Left lung (tissue), 4 donors: ENCODE measurements at regions not wholly inside any gene's neighbourhood (a gene's known extent, or its start where the extent isn't known, plus 50 kb on each side); places are given as distances from the start of the nearest gene placed in this dataset.

Source experiments
- ATAC-seq: fragments of 200-7000 bp; cut with Tn5 transposase; one replicate; pipeline ENCODE4 v1.9.1; 2020; ENCODE audit warnings: moderate library complexity
- DNase-seq, 4 donors: peaks; one replicate each; pipeline ENCODE4 v3.0.0-alpha.2; 2013 to 2020
- H3K27ac ChIP-seq, 2 donors: fragments of 200-600 bp; sonication (generic) in 1 of 2; one replicate each; pipeline versions ENCODE4 v1.5.0 to v1.8.0; 2020 to 2021
- H3K27me3 ChIP-seq, 2 donors: fragments of 200-600 bp; sonication (generic) in 1 of 2; one replicate each; pipeline versions ENCODE4 v1.5.0 to v1.8.0; 2020 to 2021
- H3K36me3 ChIP-seq, 2 donors: fragments of 200-600 bp; sonication (generic) in 1 of 2; one replicate each; pipeline versions ENCODE4 v1.5.0 to v1.8.0; 2020 to 2021
- H3K4me1 ChIP-seq, 2 donors: fragments of 200-600 bp; one replicate each; pipeline ENCODE4 v1.8.0; 2021
- H3K4me3 ChIP-seq, 2 donors: fragments of 200-600 bp; sonication (generic) in 1 of 2; one replicate each; pipeline versions ENCODE4 v1.5.0 to v1.8.0; 2020 to 2021; ENCODE audit warnings: mild to moderate bottlenecking in 1 of 2
- H3K9me3 ChIP-seq, 2 donors: fragments of 200-600 bp; sonication (generic) in 1 of 2; one replicate each; pipeline versions ENCODE4 v1.5.0 to v1.8.0; 2020 to 2021
- intact Hi-C, 2 donors: fragments of 100-400 bp; cut with DNase I; formaldehyde crosslinking; loops; one replicate each; pipeline versions ENCODE4 v1.11.2 to v1.14.2; 2022
- TF ChIP-seq, protein P1 (sequence below), 2 donors: fragments of 200-600 bp; sonication (generic) in 1 of 2; IDR thresholded peaks; one replicate each; pipeline versions ENCODE4 v1.5.0 to v1.8.0; 2021; ENCODE audit warnings: antibody characterized with exemption in 2 of 2
- donor health status: DM: no; HTN: yes; CAD: no.
- donor health status: DM: no; HTN: no; CAD: no.

DNA sequence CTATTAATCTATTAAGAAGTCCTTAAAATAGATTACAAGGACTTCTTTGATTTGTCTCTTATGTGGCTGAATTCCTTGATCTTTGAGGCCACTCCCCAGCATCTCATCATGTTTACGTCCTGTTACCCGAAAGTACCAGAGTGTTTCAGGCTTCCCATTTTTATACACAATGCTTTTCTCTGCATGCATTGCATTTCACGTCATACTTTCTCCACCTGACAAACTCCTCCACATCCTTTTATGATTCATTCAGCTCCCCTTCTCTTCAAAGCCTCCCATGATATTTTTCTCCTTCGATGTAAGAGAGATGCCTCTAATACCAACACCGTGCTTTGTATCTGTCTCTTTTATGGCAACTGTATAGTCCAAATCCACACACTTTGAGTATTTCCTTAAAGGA, 379.0 kb upstream of the CRIM1 start:
- ATAC-seq (no peak), DNase-seq (no peak)
- Histone ChIP-seq H3K9me3 (no peaks in the 10 kb centered on the region), H3K4me3 (no peak overlapping the region), H3K4me1 (peaks cover 0 to 4% of the 10 kb centered on the region in 2 donors), H3K27ac (no peak overlapping the region), H3K36me3 (no peaks in the 10 kb centered on the region), H3K27me3 (no peaks in the 10 kb centered on the region)
- TF ChIP-seq, protein P1, sequence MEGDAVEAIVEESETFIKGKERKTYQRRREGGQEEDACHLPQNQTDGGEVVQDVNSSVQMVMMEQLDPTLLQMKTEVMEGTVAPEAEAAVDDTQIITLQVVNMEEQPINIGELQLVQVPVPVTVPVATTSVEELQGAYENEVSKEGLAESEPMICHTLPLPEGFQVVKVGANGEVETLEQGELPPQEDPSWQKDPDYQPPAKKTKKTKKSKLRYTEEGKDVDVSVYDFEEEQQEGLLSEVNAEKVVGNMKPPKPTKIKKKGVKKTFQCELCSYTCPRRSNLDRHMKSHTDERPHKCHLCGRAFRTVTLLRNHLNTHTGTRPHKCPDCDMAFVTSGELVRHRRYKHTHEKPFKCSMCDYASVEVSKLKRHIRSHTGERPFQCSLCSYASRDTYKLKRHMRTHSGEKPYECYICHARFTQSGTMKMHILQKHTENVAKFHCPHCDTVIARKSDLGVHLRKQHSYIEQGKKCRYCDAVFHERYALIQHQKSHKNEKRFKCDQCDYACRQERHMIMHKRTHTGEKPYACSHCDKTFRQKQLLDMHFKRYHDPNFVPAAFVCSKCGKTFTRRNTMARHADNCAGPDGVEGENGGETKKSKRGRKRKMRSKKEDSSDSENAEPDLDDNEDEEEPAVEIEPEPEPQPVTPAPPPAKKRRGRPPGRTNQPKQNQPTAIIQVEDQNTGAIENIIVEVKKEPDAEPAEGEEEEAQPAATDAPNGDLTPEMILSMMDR (IDR thresholded peaks at IDR 0.05) = no peak
- intact Hi-C loops = no loop called here

DNA sequence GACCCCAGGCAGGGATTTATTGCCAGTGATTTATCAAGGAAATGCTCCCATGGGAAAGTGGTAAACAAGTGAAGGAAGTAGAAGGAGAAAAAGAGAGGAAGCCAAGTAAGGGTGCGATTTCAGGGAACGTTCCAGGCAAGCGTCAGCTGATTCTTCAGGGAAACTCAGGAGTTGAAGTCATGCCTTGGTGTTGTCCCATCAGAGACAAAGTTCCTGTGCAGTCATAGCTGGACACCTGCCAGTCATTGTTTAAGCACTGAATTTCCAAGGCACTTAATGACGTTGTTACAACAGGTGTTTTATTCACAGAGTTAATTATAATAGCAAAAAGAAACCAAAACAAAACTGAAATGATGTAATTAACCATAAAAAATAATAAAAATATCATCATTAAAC, 381.8 kb upstream of the CRIM1 start:
- H3K4me1 ChIP-seq = peaks cover 0 to 4% of the 10 kb centered on the region in 2 donors
- no peak overlapping the region for H3K27ac ChIP-seq
- H3K27me3 ChIP-seq = no peaks in the 10 kb centered on the region
- no peaks in the 10 kb centered on the region for H3K9me3 ChIP-seq
- TF ChIP-seq, protein P1 (IDR thresholded peaks at IDR 0.05) = no peak
- ATAC-seq (no peak), DNase-seq (peak in 1 of 4 donors; percentile 32)
- no peaks in the 10 kb centered on the region for H3K36me3 ChIP-seq
- intact Hi-C loops = no loop called here
- no peak overlapping the region for H3K4me3 ChIP-seq

GRCh38 chr2:35973132-35973736, 382.3 kb upstream of the CRIM1 start:
- intact Hi-C loops = no loop called here
- ATAC-seq (peak; percentile 44), DNase-seq (peak in 1 of 4 donors; percentile 20)
- no peaks in the 10 kb centered on the region for H3K9me3 ChIP-seq
- TF ChIP-seq, protein P1 (IDR thresholded peaks at IDR 0.05) = peak; percentile 30 to 38
- H3K4me1 ChIP-seq = peaks cover 0 to 4% of the 10 kb centered on the region in 2 donors
- no peaks in the 10 kb centered on the region for H3K27me3 ChIP-seq
- H3K4me3 ChIP-seq = no peak overlapping the region
- H3K27ac ChIP-seq = no peak overlapping the region
- H3K36me3 ChIP-seq = no peaks in the 10 kb centered on the region

GRCh38 chr2:35963824-35964223, 391.8 kb upstream of the CRIM1 start:
- TF ChIP-seq, protein P1 (IDR thresholded peaks at IDR 0.05) = no peak
- intact Hi-C loops = no loop called here
- ATAC-seq (no peak), DNase-seq (peak in 1 of 4 donors; percentile 19)
- no peaks in the 10 kb centered on the region for H3K4me1 ChIP-seq
- no peaks in the 10 kb centered on the region for H3K27me3 ChIP-seq
- H3K4me3 ChIP-seq = no peak overlapping the region
- H3K36me3 ChIP-seq = no peaks in the 10 kb centered on the region
- no peak overlapping the region for H3K27ac ChIP-seq
- peaks cover 0 to 12% of the 10 kb centered on the region in 2 donors for H3K9me3 ChIP-seq

- no peaks in the 10 kb centered on the region for H3K27me3 ChIP-seq
- DNase-seq = no peak
- H3K4me1 ChIP-seq = no peaks in the 10 kb centered on the region
- TF ChIP-seq, protein P1 (IDR thresholded peaks at IDR 0.05) = no peak
- no peak overlapping the region for H3K4me3 ChIP-seq
- H3K36me3 ChIP-seq = no peaks in the 10 kb centered on the region
- no peak overlapping the region for H3K27ac ChIP-seq
- ATAC-seq = no peak
- H3K9me3 ChIP-seq = peaks cover 0 to 12% of the 10 kb centered on the region in 2 donors
- intact Hi-C loops = no loop called here
These were observed 392.2 kb upstream of the CRIM1 start for GRCh38 chr2:35963357-35963756.
